ENCODE measurements at regions not wholly inside any gene's neighbourhood (a gene's known extent, or its start where the extent isn't known, plus 50 kb on each side); places are given as distances from the start of the nearest gene placed in this dataset.

GRCh38 chr1:219668446-219668845 is 55.5 kb upstream of the ZC3H11B start:
- Histone ChIP-seq H3K36me3 (replicated peaks; ENCODE audit: control insufficient read depth, insufficient read depth, low read length) (no peaks in the 10 kb centered on the region), H3K27me3 (ENCODE audit: control insufficient read depth, insufficient read depth, low read length) (no peaks in the 10 kb centered on the region), H3K4me3 (ENCODE audit: insufficient read depth, low read depth, low read length) (no peak overlapping the region)
- DNase-seq = no peak

GRCh38 chr1:219666242-219666641 is 53.3 kb upstream of the ZC3H11B start:
- H3K36me3 ChIP-seq (replicated peaks; ENCODE audit: control insufficient read depth, insufficient read depth, low read length) = no peaks in the 10 kb centered on the region
- DNase-seq = no peak
- H3K27me3 ChIP-seq (ENCODE audit: control insufficient read depth, insufficient read depth, low read length) = no peaks in the 10 kb centered on the region
- H3K4me3 ChIP-seq (ENCODE audit: insufficient read depth, low read depth, low read length) = no peak overlapping the region

DNA sequence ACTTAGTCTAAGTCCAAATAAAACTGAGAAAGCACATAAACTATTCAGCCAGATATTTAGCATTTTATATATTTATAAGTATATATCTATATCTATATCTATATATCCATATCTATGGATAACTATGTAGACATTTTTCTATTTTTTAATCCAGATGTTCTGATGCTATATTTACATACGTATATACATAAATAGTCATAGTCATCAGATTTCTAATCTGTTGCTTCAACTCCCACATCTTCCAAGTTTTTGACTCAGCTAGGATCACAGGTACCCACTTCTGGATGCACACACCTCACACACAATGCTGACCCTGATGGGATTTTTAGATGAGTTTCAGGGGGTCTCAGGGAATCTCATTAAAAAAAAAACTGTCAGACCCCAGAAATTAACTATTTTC is 52.2 kb upstream of the ZC3H11B start:
- no peak overlapping the region for H3K4me3 ChIP-seq (ENCODE audit: insufficient read depth, low read depth, low read length)
- DNase-seq = no peak
- H3K27me3 ChIP-seq (ENCODE audit: control insufficient read depth, insufficient read depth, low read length) = no peaks in the 10 kb centered on the region
- no peaks in the 10 kb centered on the region for H3K36me3 ChIP-seq (replicated peaks; ENCODE audit: control insufficient read depth, insufficient read depth, low read length)

DNA sequence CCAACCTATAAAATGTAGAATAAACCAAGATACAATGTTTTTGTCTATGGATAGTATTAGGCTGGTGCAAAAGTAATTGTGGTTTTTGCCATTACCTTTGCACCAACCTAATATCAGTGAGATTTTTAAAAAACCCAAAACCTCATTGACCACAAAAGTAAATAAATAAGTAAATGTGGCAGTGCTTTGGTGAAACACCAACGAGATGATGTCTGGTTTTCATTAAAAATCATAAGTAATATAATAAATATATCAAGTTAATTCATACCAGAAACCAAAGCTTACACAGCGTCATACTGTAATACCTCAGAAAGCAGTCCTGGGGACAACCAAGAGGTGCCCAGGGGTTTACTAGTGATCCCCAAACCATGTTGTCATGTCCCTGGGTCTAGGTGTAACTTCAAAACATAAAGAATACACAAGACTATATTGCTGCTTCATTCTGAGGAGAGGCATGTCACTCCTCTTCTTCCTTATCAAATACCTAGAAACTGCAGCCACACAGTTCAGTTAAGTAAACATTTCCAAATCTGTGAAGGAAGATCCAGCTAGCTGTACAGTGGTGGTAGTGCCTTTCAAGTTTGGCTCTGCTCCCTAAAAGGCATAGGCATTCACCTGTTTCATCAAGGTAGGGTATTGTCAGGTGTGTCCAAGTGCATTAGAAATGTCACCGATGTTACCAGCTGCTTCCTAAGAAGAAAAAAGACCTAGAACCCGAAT is 51.6 kb upstream of the ZC3H11B start:
- DNase-seq = no peak
- H3K27me3 ChIP-seq (ENCODE audit: control insufficient read depth, insufficient read depth, low read length) = no peaks in the 10 kb centered on the region

More for the DNA sequence above, 51.6 kb upstream of the ZC3H11B start:
- Histone ChIP-seq H3K4me3 (ENCODE audit: insufficient read depth, low read depth, low read length) (no peak overlapping the region), H3K36me3 (replicated peaks; ENCODE audit: control insufficient read depth, insufficient read depth, low read length) (no peaks in the 10 kb centered on the region)
